GM18873 (cell line): ENCODE measurements at regions not wholly inside any gene's neighbourhood (a gene's known extent, or its start where the extent isn't known, plus 50 kb on each side); places are given as distances from the start of the nearest gene placed in this dataset.

Experiments
- ATAC-seq: cut with Tn5 transposase; IDR thresholded peaks from one replicate; pipeline ENCODE4 v1.9.1; 2021; ENCODE audit warnings: mild to moderate bottlenecking, moderate library complexity, moderate number of reproducible peaks; ENCODE audit not compliant: unreplicated experiment, low FRiP score

GRCh38 chr7:116083796-116084195, 53.2 kb upstream of the TFEC start:
- ATAC-seq = no peak

DNA sequence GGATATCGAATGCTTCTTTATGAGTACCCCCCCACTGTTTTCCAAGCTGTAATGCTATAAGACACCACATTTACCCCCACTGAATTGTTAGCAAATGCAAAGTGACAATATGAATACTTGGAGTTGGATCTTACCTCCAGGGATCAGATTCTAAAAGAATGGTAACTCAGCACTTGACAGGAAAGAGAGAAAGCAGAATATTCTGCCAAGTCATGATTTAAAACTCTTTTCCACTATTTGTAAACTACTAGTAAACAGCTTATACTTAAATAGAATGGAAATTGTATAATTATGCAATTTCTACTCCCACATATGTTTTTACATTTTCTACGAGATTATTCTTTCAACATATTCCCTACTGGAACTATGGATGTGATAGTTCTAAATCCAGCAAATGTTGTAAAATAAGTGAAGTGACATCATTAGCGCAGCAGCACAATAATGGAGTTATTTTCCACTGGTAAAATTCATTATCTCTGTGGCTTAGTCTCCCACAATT, 56.0 kb upstream of the TFEC start:
- no peak for ATAC-seq

- ATAC-seq = no peak
Observed at GRCh38 chr7:116087291-116087690, 56.7 kb upstream of the TFEC start.

DNA sequence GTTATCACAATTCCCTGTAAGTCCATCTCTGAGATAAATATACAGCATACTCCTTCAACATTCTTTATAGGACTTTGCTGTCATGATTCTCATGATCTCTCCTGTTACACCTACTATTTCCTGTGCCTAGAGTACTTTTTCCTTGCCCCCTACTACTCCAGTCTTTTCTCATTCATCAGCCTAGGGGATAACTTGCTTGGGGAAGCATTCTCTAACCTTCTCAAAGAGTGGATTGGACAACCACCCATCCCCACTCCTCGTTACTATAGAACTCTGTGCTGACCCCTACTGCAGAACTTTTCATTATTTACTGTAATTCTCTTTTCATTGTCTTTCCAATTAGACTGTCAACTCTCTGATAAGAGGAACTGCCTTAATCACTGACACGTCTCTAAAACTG, 57.4 kb upstream of the TFEC start:
- ATAC-seq = no peak

DNA sequence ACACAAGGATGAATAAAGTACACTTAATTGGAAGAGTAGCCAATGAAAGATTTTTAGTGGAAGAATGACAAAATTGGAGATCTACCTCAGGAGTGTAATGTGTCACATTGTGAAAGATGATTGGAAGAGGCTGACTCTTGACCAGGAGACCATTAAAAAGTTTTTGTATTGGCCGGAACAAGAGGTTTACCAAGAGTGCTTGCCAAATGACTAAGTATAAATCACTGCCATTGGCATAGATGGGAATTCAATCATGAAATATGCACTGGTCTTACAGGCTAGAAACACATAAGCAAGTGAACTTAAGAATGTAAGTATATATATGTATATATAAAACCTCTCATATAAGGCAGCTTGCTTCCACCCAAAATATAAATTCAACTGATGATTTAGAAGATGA, 58.7 kb upstream of the TFEC start:
- ATAC-seq = no peak

DNA sequence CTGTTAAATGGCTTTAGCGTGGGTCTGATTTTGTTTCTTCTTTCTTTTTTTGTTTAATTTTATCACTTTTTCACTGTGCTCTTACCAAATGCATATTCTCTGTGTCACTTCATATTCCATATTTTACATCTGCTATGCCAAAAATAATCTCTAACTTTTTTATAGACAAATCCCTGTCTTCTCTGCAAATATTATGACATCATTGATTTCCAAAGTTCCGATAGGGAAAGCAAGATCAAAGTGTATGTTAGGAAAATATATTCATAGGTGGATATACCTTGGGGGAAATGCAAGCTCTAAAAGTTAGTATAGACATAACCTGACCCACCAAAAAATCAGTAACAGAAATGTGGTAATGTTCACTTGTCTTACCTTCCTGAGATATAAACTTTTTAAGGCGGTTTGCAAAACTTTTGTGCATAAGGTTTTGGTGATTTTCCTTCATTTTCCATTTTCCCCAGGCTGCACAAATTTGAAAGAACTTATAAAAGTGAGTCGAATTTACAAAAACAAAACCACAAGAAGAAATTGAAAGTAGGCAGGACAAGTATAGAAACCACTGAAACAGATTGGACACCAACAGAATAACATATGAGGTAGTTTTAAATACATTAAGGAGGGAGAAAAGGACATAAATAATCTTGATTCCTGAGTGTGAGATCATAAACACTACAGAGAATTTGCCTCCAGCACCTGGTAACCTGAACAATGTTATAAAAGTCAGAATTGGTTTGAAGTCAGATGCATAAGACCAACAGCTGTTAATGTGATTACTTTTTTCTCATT, 63.1 kb upstream of the TFEC start:
- ATAC-seq = no peak

GRCh38 chr7:116095396-116095795, 64.8 kb upstream of the TFEC start:
- no peak for ATAC-seq

- no peak for ATAC-seq
Observed at GRCh38 chr7:116097365-116098009, 66.9 kb upstream of the TFEC start.

- ATAC-seq = no peak
Observed at GRCh38 chr7:116098175-116098574, 67.6 kb upstream of the TFEC start.

- ATAC-seq = no peak
Observed at GRCh38 chr7:116100626-116101025, 70.1 kb upstream of the TFEC start.

DNA sequence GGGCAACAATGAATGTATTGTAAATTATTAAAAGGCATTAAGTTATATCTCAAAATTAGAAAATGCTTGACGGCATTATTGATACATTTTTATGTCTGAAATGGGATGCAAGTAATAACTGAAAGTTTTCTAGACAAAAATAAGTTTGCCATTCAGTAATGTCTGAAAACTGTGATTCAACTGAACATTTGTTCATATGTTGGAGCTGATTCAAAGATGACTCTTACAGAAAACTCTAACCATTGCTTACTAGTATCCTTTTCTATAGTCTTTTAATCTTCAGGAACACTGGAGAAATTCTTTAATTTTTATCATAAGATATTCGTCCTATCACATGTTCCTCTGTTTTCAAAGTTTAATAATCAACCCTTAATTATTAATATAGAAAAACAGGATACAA, 71.1 kb upstream of the TFEC start:
- no peak for ATAC-seq

GRCh38 chr7:116111475-116111874, 80.9 kb upstream of the TFEC start:
- no peak for ATAC-seq

DNA sequence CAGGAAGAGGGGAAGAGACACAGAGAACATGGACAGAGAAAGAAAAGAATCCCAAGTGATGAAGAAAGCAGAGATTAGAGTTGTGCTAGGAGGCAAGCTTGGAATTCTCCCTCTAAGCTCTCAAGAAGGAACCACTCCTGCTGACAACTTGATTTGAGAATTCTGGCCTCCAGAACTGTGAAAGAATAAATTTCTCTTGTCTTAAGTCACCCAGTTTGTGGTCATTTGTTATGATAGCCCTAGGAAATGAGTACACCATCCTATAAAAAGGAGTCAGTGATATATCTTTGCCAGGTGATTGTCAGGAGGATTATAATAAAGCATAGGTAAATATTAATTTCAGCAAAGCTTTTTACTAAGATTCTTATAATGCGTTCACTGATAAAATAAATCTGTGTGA, 82.7 kb upstream of the TFEC start:
- ATAC-seq = no peak

- no peak for ATAC-seq
Observed at GRCh38 chr7:116120839-116121238, 89.5 kb upstream of the TES start.

DNA sequence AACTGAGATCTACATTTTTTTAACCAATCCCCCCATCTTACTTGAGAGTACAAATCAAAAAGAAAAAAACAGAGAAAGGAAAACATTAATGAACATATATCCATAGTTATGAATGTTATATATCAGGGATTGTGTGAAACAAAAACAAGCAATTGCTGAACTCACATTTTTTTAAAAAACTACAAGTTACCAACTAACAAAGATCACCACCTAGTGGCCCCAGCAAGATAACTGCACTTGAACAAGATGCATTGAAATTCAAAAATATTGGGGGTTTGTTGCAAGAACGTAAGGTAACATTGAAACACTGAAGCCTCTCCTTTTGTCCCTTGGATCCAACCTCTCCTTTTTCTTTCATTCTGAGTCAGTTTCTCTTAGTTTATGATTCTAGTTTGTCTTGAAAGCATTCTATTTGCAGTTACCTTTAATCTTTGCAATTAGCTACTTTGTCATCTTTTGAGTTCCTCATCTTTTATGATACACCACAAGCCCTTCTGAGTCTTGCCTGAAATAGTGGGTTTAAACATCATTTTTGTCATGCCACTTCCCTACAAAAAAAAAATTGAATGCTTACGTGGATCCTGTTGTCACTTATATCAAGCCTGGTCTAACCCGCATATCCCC, 87.3 kb upstream of the TES start:
- ATAC-seq = no peak

GRCh38 chr7:116128139-116128538, 82.2 kb upstream of the TES start:
- no peak for ATAC-seq

DNA sequence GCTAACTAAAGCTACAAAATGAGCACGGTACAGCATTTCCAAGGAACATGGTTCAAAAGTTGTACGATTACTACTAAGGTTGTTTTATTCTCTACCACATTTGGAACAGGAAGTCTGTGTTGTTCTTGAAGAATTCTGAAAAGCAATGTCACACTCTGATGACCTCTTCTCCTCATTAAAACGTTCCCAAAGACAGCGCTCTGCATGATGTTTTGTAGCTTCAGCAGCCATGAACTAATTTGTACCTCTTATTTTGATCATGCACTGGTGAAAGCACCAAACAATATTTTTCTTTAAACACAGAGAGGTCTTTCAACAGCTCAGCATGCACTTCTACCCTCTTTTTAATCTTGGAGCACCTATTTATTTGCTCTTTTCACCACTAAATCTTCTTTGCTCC, 75.0 kb upstream of the TES start:
- no peak for ATAC-seq

DNA sequence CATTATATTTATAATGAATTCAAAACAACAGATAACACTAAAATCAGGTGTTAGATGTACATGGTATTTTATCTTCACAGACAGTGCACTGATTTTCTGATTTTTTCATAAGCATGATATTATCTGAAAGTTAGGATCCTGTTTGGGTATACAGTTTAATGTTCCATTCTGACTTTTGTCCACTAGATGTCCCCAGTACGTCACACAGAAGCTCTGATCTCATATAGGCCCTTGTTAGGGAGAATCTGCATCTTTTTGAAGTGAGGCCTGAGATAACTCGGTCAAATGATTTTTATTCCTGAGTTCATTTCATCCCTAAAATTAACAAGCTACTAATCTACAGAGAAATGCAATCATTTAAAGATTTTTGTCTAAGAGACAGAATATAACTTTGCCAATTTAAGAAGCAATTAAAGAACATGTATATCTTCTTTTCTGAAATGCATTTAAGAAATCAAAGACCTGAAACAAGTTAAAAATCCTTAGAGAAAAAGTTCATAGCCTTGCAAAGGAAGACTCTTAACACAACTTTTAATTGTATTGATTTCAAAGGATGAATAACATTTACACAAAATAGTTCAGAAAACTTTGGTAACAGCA, 72.0 kb upstream of the TES start:
- peak; percentile 96 for ATAC-seq

GRCh38 chr7:116139007-116139406, 71.3 kb upstream of the TES start:
- no peak for ATAC-seq

GRCh38 chr7:116139807-116140206, 70.5 kb upstream of the TES start:
- ATAC-seq = no peak

DNA sequence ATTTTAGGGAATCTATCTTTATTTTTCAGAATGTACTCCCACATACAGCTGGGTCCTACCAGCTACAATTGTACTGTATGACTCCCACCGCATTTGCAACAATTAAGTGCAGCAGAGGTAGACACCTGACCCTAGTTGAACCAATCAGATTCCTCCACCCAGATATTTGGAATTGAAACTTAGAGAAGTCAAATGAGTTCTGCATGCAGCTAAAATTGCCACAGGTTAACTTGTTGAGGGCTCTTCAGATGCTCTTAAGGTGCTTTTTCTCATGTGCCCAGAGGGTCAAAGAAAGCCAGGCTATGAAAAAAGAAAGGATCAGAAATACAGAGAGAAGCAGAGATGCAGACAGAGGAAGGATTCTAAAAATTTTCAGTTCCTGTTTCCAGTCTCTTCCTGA, 68.0 kb upstream of the TES start:
- ATAC-seq = no peak
